HG02759 (cell line): ENCODE measurements at regions not wholly inside any gene's neighbourhood (a gene's known extent, or its start where the extent isn't known, plus 50 kb on each side); places are given as distances from the start of the nearest gene placed in this dataset.

Experiments
- ATAC-seq: cut with Tn5 transposase; IDR thresholded peaks from one replicate; pipeline ENCODE4 v1.9.1; 2021; ENCODE audit warnings: mild to moderate bottlenecking, moderate library complexity; ENCODE audit not compliant: unreplicated experiment

GRCh38 chr17:52294301-52294700 lies 135.8 kb upstream of the CA10 start:
- no peak for ATAC-seq

GRCh38 chr17:52287611-52288010 lies 129.1 kb upstream of the CA10 start:
- no peak for ATAC-seq

GRCh38 chr17:52283872-52284271 lies 125.4 kb upstream of the CA10 start:
- no peak for ATAC-seq

- no peak for ATAC-seq
Measured at GRCh38 chr17:52276381-52277008, 118.0 kb upstream of the CA10 start.

GRCh38 chr17:52271781-52272180 lies 113.3 kb upstream of the CA10 start:
- ATAC-seq = no peak

- ATAC-seq = no peak
Measured at GRCh38 chr17:52255347-52255746, 96.8 kb upstream of the CA10 start.

- ATAC-seq = no peak
Measured at GRCh38 chr17:52244689-52245088, 86.2 kb upstream of the CA10 start.

- no peak for ATAC-seq
Measured at GRCh38 chr17:52242268-52242667, 83.8 kb upstream of the CA10 start.

- no peak for ATAC-seq
Measured at GRCh38 chr17:52237151-52237550, 78.6 kb upstream of the CA10 start.

GRCh38 chr17:52235516-52235915 lies 77.0 kb upstream of the CA10 start:
- no peak for ATAC-seq

GRCh38 chr17:52233632-52234031 lies 75.1 kb upstream of the CA10 start:
- ATAC-seq = no peak

- ATAC-seq = no peak
Measured at GRCh38 chr17:52233176-52233575, 74.7 kb upstream of the CA10 start.

- ATAC-seq = no peak
Measured at GRCh38 chr17:52228823-52229222, 70.3 kb upstream of the CA10 start.

- no peak for ATAC-seq
Measured at GRCh38 chr17:52227926-52228325, 69.4 kb upstream of the CA10 start.

- no peak for ATAC-seq
Measured at GRCh38 chr17:52213451-52213850, 54.9 kb upstream of the CA10 start.

GRCh38 chr17:52212851-52213250 lies 54.3 kb upstream of the CA10 start:
- ATAC-seq = no peak

- ATAC-seq = no peak
Measured at GRCh38 chr17:52209507-52209906, 51.0 kb upstream of the CA10 start.
